Brain microvascular endothelial cell (primary cell): ENCODE measurements at regions not wholly inside any gene's neighbourhood (a gene's known extent, or its start where the extent isn't known, plus 50 kb on each side); places are given as distances from the start of the nearest gene placed in this dataset.

Experiments
- DNase-seq: peaks from one replicate; pipeline ENCODE4 v3.0.0-alpha.2; 2020
- H3K27ac ChIP-seq: fragments of 250-450 bp; sonication (Bioruptor Pico); 2 replicates; pipeline ENCODE4 v1.5.1; 2020; ENCODE audit warnings: mild to moderate bottlenecking, moderate library complexity
- H3K27me3 ChIP-seq: fragments of 250-450 bp; sonication (Bioruptor Pico); replicated peaks from 2 replicates; pipeline ENCODE4 v1.5.1; 2020; ENCODE audit warnings: mild to moderate bottlenecking
- H3K36me3 ChIP-seq: fragments of 250-450 bp; sonication (Bioruptor Pico); replicated peaks from 2 replicates; pipeline ENCODE4 v1.5.1; 2020; ENCODE audit warnings: mild to moderate bottlenecking
- H3K4me3 ChIP-seq: 2 replicates; pipeline ENCODE4 v1.5.1; 2011; ENCODE audit warnings: low read depth, mild to moderate bottlenecking, control low read depth, low read length, moderate library complexity
- in situ Hi-C: cut with HindIII; loops from 2 replicates; pipeline ENCODE4 v1.10.0; 2017; ENCODE audit warnings: low sequenced_read_pairs, low pct_ligation_motif_present
- TF ChIP-seq, protein P1 (sequence below): IDR thresholded peaks from 2 replicates; pipeline ENCODE4 v1.5.1; 2011; ENCODE audit warnings: low read depth, mild to moderate bottlenecking, moderate library complexity, low read length, control low read depth, inconsistent platforms; ENCODE audit errors: missing control alignments

GRCh38 chr9:126084696-126085095, 241.9 kb upstream of the MVB12B start:
- TF ChIP-seq, protein P1, sequence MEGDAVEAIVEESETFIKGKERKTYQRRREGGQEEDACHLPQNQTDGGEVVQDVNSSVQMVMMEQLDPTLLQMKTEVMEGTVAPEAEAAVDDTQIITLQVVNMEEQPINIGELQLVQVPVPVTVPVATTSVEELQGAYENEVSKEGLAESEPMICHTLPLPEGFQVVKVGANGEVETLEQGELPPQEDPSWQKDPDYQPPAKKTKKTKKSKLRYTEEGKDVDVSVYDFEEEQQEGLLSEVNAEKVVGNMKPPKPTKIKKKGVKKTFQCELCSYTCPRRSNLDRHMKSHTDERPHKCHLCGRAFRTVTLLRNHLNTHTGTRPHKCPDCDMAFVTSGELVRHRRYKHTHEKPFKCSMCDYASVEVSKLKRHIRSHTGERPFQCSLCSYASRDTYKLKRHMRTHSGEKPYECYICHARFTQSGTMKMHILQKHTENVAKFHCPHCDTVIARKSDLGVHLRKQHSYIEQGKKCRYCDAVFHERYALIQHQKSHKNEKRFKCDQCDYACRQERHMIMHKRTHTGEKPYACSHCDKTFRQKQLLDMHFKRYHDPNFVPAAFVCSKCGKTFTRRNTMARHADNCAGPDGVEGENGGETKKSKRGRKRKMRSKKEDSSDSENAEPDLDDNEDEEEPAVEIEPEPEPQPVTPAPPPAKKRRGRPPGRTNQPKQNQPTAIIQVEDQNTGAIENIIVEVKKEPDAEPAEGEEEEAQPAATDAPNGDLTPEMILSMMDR = no peak
- no peak overlapping the region for H3K27ac ChIP-seq
- no peaks in the 10 kb centered on the region for H3K27me3 ChIP-seq
- DNase-seq = no peak
- in situ Hi-C loops = no loop called here
- H3K36me3 ChIP-seq = no peaks in the 10 kb centered on the region
- no peak overlapping the region for H3K4me3 ChIP-seq

DNA sequence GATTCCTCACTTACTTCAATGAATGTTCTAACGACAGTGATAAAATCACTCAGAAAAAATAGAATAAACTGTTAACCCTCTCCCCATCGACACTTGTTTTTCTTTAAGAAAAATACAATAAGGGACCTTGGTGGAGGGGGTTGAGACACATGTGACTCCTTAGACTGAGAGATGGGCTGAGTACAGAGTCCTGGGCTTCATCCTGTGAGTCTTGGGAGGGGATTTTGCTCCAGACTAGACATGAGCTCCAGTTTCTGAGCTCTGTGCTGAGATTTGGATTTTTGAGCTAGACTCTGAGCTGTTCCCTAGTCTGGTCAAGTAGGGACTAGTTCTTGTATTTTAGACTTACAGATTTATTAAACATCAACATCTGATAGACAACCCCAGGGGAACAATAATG, 241.5 kb upstream of the MVB12B start:
- Histone ChIP-seq H3K27ac (no peak overlapping the region), H3K36me3 (no peaks in the 10 kb centered on the region), H3K4me3 (no peak overlapping the region), H3K27me3 (no peaks in the 10 kb centered on the region)
- TF ChIP-seq, protein P1 = no peak
- in situ Hi-C loops = no loop called here
- DNase-seq = no peak

- H3K36me3 ChIP-seq = no peaks in the 10 kb centered on the region
- no peaks in the 10 kb centered on the region for H3K27me3 ChIP-seq
- H3K27ac ChIP-seq = no peak overlapping the region
- DNase-seq = no peak
- TF ChIP-seq, protein P1 = no peak
- H3K4me3 ChIP-seq = no peak overlapping the region
- in situ Hi-C loops = no loop called here
These were observed 238.3 kb upstream of the MVB12B start for GRCh38 chr9:126088336-126088735.

- in situ Hi-C loops = no loop called here
- Histone ChIP-seq H3K27ac (no peak overlapping the region), H3K27me3 (no peaks in the 10 kb centered on the region), H3K4me3 (no peak overlapping the region), H3K36me3 (no peaks in the 10 kb centered on the region)
- DNase-seq = no peak
- TF ChIP-seq, protein P1 = no peak
These were observed 236.8 kb upstream of the MVB12B start for GRCh38 chr9:126089789-126090188.

GRCh38 chr9:126093771-126094170, 232.9 kb upstream of the MVB12B start:
- no peak overlapping the region for H3K4me3 ChIP-seq
- no peaks in the 10 kb centered on the region for H3K27me3 ChIP-seq
- no peaks in the 10 kb centered on the region for H3K36me3 ChIP-seq
- no peak overlapping the region for H3K27ac ChIP-seq
- in situ Hi-C loops = no loop called here
- no peak for DNase-seq
- TF ChIP-seq, protein P1 = no peak

- Histone ChIP-seq H3K27ac (no peak overlapping the region), H3K4me3 (no peak overlapping the region), H3K27me3 (no peaks in the 10 kb centered on the region), H3K36me3 (no peaks in the 10 kb centered on the region)
- in situ Hi-C loops = no loop called here
- DNase-seq = no peak
- TF ChIP-seq, protein P1 = no peak
These were observed 231.0 kb upstream of the MVB12B start for GRCh38 chr9:126095546-126096190.
